ENCODE measurements at regions not wholly inside any gene's neighbourhood (a gene's known extent, or its start where the extent isn't known, plus 50 kb on each side); places are given as distances from the start of the nearest gene placed in this dataset.

GRCh38 chr12:127678945-127679344 is 588.0 kb upstream of the TMEM132C start:
- DNase-seq (ENCODE audit: low read depth in 1 of 2, low spot score in 1 of 2), result no peak
- Histone ChIP-seq H3K36me3 (no peaks in the 10 kb centered on the region), H3K27me3 (no peaks in the 10 kb centered on the region), H3K4me1 (ENCODE audit: low read depth) (no peaks in the 10 kb centered on the region), H3K4me3 (no peak overlapping the region), H3K27ac (no peak overlapping the region), H3K9me3 (ENCODE audit: low read depth) (no peaks in the 10 kb centered on the region)
- TF ChIP-seq CTCF (IDR thresholded peaks at IDR 0.05; ENCODE audit: low read depth, low read length), result no peak

GRCh38 chr12:127680516-127680915 is 586.5 kb upstream of the TMEM132C start:
- H3K4me1 ChIP-seq (ENCODE audit: low read depth), result no peaks in the 10 kb centered on the region
- no peaks in the 10 kb centered on the region for H3K36me3 ChIP-seq
- no peak for TF ChIP-seq CTCF (IDR thresholded peaks at IDR 0.05; ENCODE audit: low read depth, low read length)
- H3K4me3 ChIP-seq, result no peak overlapping the region
- H3K27ac ChIP-seq, result no peak overlapping the region
- DNase-seq (ENCODE audit: low read depth in 1 of 2, low spot score in 1 of 2), result no peak
- no peaks in the 10 kb centered on the region for H3K27me3 ChIP-seq
- H3K9me3 ChIP-seq (ENCODE audit: low read depth), result no peaks in the 10 kb centered on the region

GRCh38 chr12:127681151-127681754 is 585.7 kb upstream of the TMEM132C start:
- no peaks in the 10 kb centered on the region for H3K4me1 ChIP-seq (ENCODE audit: low read depth)
- no peak for DNase-seq (ENCODE audit: low read depth in 1 of 2, low spot score in 1 of 2)
- H3K27ac ChIP-seq, result no peak overlapping the region

GRCh38 chr12:127685491-127685890 is 581.5 kb upstream of the TMEM132C start:
- no peaks in the 10 kb centered on the region for H3K36me3 ChIP-seq
- no peaks in the 10 kb centered on the region for H3K9me3 ChIP-seq (ENCODE audit: low read depth)
- H3K27ac ChIP-seq, result no peak overlapping the region
- no peak for TF ChIP-seq CTCF (IDR thresholded peaks at IDR 0.05; ENCODE audit: low read depth, low read length)
- DNase-seq (ENCODE audit: low read depth in 1 of 2, low spot score in 1 of 2), result no peak
- no peaks in the 10 kb centered on the region for H3K4me1 ChIP-seq (ENCODE audit: low read depth)
- H3K4me3 ChIP-seq, result no peak overlapping the region
- H3K27me3 ChIP-seq, result no peaks in the 10 kb centered on the region

More at GRCh38 chr12:127681151-127681754, 585.7 kb upstream of the TMEM132C start:
- TF ChIP-seq CTCF (IDR thresholded peaks at IDR 0.05; ENCODE audit: low read depth, low read length), result no peak
- no peaks in the 10 kb centered on the region for H3K27me3 ChIP-seq
- H3K36me3 ChIP-seq, result no peaks in the 10 kb centered on the region
- H3K9me3 ChIP-seq (ENCODE audit: low read depth), result no peaks in the 10 kb centered on the region
- no peak overlapping the region for H3K4me3 ChIP-seq

GRCh38 chr12:127685931-127686330 is 581.0 kb upstream of the TMEM132C start:
- Histone ChIP-seq H3K36me3 (no peaks in the 10 kb centered on the region), H3K27me3 (no peaks in the 10 kb centered on the region), H3K9me3 (ENCODE audit: low read depth) (no peaks in the 10 kb centered on the region), H3K27ac (no peak overlapping the region), H3K4me1 (ENCODE audit: low read depth) (no peaks in the 10 kb centered on the region), H3K4me3 (no peak overlapping the region)
- TF ChIP-seq CTCF (IDR thresholded peaks at IDR 0.05; ENCODE audit: low read depth, low read length), result no peak
- DNase-seq (ENCODE audit: low read depth in 1 of 2, low spot score in 1 of 2), result no peak
